ENCODE measurements at regions not wholly inside any gene's neighbourhood (a gene's known extent, or its start where the extent isn't known, plus 50 kb on each side); places are given as distances from the start of the nearest gene placed in this dataset.

DNA sequence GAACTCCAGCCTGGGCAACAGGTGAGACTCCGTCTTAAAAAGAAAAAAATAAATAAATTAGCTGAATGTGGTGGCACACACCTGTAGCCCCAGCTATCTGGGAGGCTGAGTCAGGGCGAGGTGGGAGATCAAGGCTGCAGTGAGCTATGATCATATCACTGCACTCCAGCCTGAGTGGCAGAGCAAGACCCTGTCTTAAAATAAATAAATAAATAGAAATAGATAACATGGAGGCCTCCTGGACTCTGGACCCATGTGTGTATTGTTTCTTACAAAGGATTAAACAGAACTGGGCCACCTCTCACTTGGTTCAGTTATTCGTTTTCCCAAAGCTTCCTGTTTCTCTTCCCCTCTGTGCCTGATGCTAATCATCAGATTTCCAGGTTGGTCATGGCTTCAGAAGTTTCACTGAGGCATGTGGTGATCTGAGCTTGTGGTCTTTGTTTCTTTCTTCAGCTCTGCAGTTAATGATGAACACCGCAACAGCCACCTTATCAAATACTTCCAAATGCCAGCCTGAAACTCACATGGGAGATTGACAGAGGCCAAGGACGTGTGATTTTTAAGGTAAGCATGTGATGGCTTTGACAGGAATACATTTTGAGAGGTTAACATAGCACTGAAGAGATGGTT lies 83.3 kb upstream of the MAP4K4 start:
- TF ChIP-seq, protein P1, sequence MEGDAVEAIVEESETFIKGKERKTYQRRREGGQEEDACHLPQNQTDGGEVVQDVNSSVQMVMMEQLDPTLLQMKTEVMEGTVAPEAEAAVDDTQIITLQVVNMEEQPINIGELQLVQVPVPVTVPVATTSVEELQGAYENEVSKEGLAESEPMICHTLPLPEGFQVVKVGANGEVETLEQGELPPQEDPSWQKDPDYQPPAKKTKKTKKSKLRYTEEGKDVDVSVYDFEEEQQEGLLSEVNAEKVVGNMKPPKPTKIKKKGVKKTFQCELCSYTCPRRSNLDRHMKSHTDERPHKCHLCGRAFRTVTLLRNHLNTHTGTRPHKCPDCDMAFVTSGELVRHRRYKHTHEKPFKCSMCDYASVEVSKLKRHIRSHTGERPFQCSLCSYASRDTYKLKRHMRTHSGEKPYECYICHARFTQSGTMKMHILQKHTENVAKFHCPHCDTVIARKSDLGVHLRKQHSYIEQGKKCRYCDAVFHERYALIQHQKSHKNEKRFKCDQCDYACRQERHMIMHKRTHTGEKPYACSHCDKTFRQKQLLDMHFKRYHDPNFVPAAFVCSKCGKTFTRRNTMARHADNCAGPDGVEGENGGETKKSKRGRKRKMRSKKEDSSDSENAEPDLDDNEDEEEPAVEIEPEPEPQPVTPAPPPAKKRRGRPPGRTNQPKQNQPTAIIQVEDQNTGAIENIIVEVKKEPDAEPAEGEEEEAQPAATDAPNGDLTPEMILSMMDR (IDR thresholded peaks at IDR 0.05), result no peak
- TF ChIP-seq POLR2A (IDR thresholded peaks at IDR 0.05), result no peak
